Sigmoid colon (tissue), 6 donors: ENCODE measurements at regions not wholly inside any gene's neighbourhood (a gene's known extent, or its start where the extent isn't known, plus 50 kb on each side); places are given as distances from the start of the nearest gene placed in this dataset.
A peak's percentile ranks its signal among the peaks of the same experiment; 100 is the strongest.

ENCODE experiments used
- DNase-seq: peaks from one replicate; pipeline ENCODE4 v3.0.0-alpha.2; 2019
- H3K27ac ChIP-seq, 4 donors: fragments of 200-600 bp; sonication (generic); one replicate each; pipeline ENCODE4 v1.5.1; 2016 to 2019; ENCODE audit warnings: mild to moderate bottlenecking in 1 of 4
- H3K27me3 ChIP-seq, 3 donors: fragments of 200-600 bp; sonication (generic); one replicate each; pipeline ENCODE4 v1.5.1; 2019; ENCODE audit warnings: mild to moderate bottlenecking in 1 of 3
- H3K36me3 ChIP-seq, 4 donors: fragments of 200-600 bp; sonication (generic); one replicate each; pipeline ENCODE4 v1.5.1; 2016 to 2019
- H3K4me1 ChIP-seq, 4 donors: fragments of 200-600 bp; sonication (generic); one replicate each; pipeline ENCODE4 v1.5.1; 2017 to 2019
- H3K4me3 ChIP-seq, 4 donors: fragments of 200-600 bp; sonication (generic); one replicate each; pipeline ENCODE4 v1.5.1; 2017 to 2019; ENCODE audit warnings: mild to moderate bottlenecking in 2 of 4, moderate library complexity in 1 of 4
- H3K9me3 ChIP-seq, 4 donors: fragments of 200-600 bp in 3 of 4; sonication (generic) in 3 of 4; one replicate each; pipeline versions ENCODE4 v1.5.1 to v1.6.1; 2013 to 2019
- EP300 ChIP-seq, 4 donors: sonication (generic); formaldehyde crosslinking; IDR thresholded peaks; one replicate each; pipeline ENCODE4 v1.6.1; 2017; ENCODE audit warnings: antibody characterized with exemption in 4 of 4
- POLR2A ChIP-seq, 2 donors: fragments of 450-650 bp; IDR thresholded peaks; one replicate each; pipeline ENCODE4 v1.6.1; 2016; ENCODE audit warnings: antibody characterized with exemption in 2 of 2, mild to moderate bottlenecking in 2 of 2, moderate library complexity in 2 of 2
- POLR2AphosphoS5 ChIP-seq, 4 donors: sonication (generic); formaldehyde crosslinking; IDR thresholded peaks; one replicate each; pipeline ENCODE4 v1.6.1; 2017; ENCODE audit warnings: antibody characterized with exemption in 4 of 4
- WGBS, 2 donors: extraction: QIAGEN DNeasy Blood & Tissue Kit; methylation state at CpG; one replicate each; pipeline ENCODE4 v1.1.7; 2013; 5-methylcytosine and 5-hydroxymethylcytosine counted together
- intact Hi-C: fragments of 100-400 bp; cut with DNase I; formaldehyde crosslinking; loops from one replicate; pipeline ENCODE4 v1.15.1; 2023
- TF ChIP-seq, protein P1 (sequence below), 4 experiments: fragments of 450-650 bp in 3 of 4; fragments of 200-600 bp in 1 of 4; IDR thresholded peaks; one replicate each; pipeline ENCODE4 v1.5.1; 2016 to 2019; ENCODE audit warnings: antibody characterized with exemption in 4 of 4, mild to moderate bottlenecking in 3 of 4, moderate library complexity in 2 of 4
- donor health status: healthy with polysubstance abuse.
- donor health status: healthy.

DNA sequence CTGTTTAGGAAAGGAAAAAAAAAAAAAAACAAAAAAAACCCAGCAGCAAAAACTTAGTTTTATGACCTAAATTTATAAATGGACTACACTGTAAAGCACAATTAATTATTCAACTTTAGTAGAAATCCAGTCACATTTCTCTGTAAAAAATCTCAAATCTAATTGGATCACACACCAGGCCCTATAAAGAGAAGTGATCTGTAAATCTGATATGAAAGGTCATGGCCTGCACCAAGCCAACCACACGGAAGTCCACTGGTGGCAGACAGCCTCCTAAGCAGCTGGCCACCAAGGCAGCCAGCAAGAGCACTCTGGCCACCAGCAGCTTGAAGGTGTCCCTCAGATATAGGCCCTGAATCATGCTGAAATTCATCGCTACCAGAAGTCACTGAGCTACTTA, 131.6 kb downstream of the HFE start:
- peaks cover 0 to 7% (median 5%) of the 10 kb centered on the region in 3 donors for H3K27me3 ChIP-seq
- WGBS, 2 donors, result 87 to 89% methylated on average over 2 of the region's 2 CpGs
- H3K36me3 ChIP-seq, result no peaks in the 10 kb centered on the region
- H3K4me1 ChIP-seq, result peaks cover 0 to 35% (median 23%) of the 10 kb centered on the region in 4 donors
- no peak for DNase-seq
- H3K9me3 ChIP-seq, result no peaks in the 10 kb centered on the region
- intact Hi-C loops, result loop anchor here (5.0 kb wide), 4 partner anchors 62 to 197 kb away; a partner anchor contains a TSS
- no peak overlapping the region for H3K4me3 ChIP-seq
- H3K27ac ChIP-seq, result no peak overlapping the region
- TF ChIP-seq POLR2A (IDR thresholded peaks at IDR 0.05) (no peak), EP300 (IDR thresholded peaks at IDR 0.05) (no peak), POLR2AphosphoS5 (IDR thresholded peaks at IDR 0.05) (no peak)
- TF ChIP-seq, protein P1, sequence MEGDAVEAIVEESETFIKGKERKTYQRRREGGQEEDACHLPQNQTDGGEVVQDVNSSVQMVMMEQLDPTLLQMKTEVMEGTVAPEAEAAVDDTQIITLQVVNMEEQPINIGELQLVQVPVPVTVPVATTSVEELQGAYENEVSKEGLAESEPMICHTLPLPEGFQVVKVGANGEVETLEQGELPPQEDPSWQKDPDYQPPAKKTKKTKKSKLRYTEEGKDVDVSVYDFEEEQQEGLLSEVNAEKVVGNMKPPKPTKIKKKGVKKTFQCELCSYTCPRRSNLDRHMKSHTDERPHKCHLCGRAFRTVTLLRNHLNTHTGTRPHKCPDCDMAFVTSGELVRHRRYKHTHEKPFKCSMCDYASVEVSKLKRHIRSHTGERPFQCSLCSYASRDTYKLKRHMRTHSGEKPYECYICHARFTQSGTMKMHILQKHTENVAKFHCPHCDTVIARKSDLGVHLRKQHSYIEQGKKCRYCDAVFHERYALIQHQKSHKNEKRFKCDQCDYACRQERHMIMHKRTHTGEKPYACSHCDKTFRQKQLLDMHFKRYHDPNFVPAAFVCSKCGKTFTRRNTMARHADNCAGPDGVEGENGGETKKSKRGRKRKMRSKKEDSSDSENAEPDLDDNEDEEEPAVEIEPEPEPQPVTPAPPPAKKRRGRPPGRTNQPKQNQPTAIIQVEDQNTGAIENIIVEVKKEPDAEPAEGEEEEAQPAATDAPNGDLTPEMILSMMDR (IDR thresholded peaks at IDR 0.05), result no peak

DNA sequence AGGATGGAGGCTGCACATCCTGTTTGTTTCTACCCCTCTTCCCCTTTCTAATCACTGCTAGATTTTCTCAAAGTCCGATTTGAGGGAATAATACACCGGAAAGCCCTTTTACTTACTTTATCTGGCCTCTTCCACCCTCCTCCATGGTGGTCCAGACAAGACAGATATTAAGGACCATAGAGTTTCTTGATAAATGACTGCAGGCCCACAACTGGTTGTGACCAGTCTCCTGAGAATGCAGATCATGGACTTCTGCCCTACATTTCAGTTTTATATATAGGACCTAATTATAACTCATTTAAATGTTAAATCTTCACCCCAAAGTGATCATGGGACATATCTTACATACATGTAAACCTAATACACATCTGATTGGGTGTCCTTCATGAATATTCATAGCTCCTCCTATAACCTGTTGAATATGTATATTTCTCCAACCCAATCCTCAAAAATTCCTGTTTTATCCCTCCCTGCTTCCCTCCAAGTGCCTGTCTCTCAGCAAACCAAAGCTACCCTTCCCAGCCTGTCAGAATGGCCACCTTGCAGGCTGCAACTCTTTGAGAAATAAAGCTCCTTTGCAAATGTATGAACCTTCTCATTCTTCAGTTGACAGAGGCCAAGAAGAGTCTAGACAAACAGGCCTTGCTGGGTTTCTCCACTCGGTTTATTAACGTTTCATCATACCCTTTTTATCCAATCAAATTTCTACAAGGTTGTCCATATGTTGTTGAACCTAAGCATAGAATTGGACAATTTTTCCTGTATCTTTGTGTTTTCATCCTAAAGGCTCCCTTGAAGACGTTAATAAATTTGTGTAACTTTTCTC, 133.1 kb downstream of the HFE start:
- 79 to 87% methylated on average over 5 of the region's 5 CpGs for WGBS, 2 donors
- Histone ChIP-seq H3K36me3 (no peaks in the 10 kb centered on the region), H3K27me3 (peaks cover 0 to 7% (median 5%) of the 10 kb centered on the region in 3 donors), H3K9me3 (no peaks in the 10 kb centered on the region), H3K4me3 (no peak overlapping the region), H3K4me1 (peaks cover 0 to 31% (median 20%) of the 10 kb centered on the region in 4 donors), H3K27ac (no peak overlapping the region)
- no peak for DNase-seq
- TF ChIP-seq EP300 (IDR thresholded peaks at IDR 0.05) (no peak), POLR2A (IDR thresholded peaks at IDR 0.05) (no peak), POLR2AphosphoS5 (IDR thresholded peaks at IDR 0.05) (no peak)
- TF ChIP-seq, protein P1 (IDR thresholded peaks at IDR 0.05), result no peak
- intact Hi-C loops, result no loop called here

DNA sequence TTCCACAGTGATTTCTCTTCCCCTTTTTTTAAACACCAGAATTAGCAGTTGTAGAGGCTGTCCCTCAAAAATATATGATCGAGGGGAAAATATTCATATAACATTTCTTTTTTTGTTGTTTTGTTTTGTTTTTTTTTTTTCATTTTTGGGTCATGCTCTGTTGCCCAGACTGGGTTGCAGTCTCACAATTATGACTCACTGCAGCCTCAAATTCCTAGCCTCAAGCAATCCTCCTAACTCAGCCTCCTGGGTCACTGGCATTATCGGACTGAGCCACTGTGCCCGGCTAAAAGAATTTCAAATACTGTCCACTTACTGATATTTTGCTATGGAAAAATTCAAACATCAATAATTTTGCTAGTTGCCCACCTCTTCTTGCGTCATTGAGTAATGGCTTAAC, 134.0 kb downstream of the HFE start:
- peaks cover 0 to 7% (median 5%) of the 10 kb centered on the region in 3 donors for H3K27me3 ChIP-seq
- H3K4me3 ChIP-seq, result no peak overlapping the region
- no peak for DNase-seq
- WGBS, 2 donors, result 96 to 99% methylated on average over 4 of the region's 4 CpGs
- H3K36me3 ChIP-seq, result no peaks in the 10 kb centered on the region
- H3K4me1 ChIP-seq, result peaks cover 0 to 26% (median 15%) of the 10 kb centered on the region in 4 donors
- H3K9me3 ChIP-seq, result no peaks in the 10 kb centered on the region
- TF ChIP-seq POLR2A (IDR thresholded peaks at IDR 0.05) (no peak), POLR2AphosphoS5 (IDR thresholded peaks at IDR 0.05) (no peak), EP300 (IDR thresholded peaks at IDR 0.05) (no peak)
- TF ChIP-seq, protein P1 (IDR thresholded peaks at IDR 0.05), result no peak
- no peak overlapping the region for H3K27ac ChIP-seq
- intact Hi-C loops, result no loop called here

DNA sequence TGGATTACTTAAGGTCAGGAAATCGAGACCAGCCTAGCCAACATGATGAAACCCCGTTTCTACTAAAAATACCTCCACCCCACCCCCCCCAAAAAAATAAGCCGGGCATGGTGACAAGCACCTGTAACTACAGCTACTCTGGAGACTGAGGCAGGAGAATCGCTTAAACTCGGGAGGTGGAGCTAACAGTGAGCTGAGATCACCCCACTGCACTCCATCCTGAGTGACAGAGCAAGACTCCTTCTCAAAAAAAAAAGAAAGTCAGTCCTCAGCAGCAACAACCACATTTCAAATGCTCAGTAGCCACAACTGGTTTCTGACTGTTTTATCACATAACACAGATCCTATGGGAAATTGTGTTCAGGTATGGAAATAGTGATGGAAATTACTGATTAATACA, 135.3 kb downstream of the HFE start:
- Histone ChIP-seq H3K9me3 (no peaks in the 10 kb centered on the region), H3K36me3 (no peaks in the 10 kb centered on the region), H3K27me3 (peaks cover 0 to 7% (median 5%) of the 10 kb centered on the region in 3 donors), H3K27ac (peak overlapping the region; percentile 85 to 88 (median 86)), H3K4me1 (peaks cover 0 to 23% (median 10%) of the 10 kb centered on the region in 4 donors), H3K4me3 (no peak overlapping the region)
- TF ChIP-seq POLR2AphosphoS5 (IDR thresholded peaks at IDR 0.05) (no peak), POLR2A (IDR thresholded peaks at IDR 0.05) (no peak), EP300 (IDR thresholded peaks at IDR 0.05) (no peak)
- TF ChIP-seq, protein P1 (IDR thresholded peaks at IDR 0.05), result no peak
- WGBS, 2 donors, result 56 to 58% methylated on average over 5 of the region's 5 CpGs
- intact Hi-C loops, result no loop called here
- no peak for DNase-seq
